ENCODE measurements at regions not wholly inside any gene's neighbourhood (a gene's known extent, or its start where the extent isn't known, plus 50 kb on each side); places are given as distances from the start of the nearest gene placed in this dataset.

- no peaks in the 10 kb centered on the region for H3K4me1 ChIP-seq (ENCODE audit: control insufficient read depth in 1 of 2, insufficient read depth in 2 of 2, low read length in 2 of 2)
- BruUV-seq (replicated peaks), result no TSS peak
- H3K9me3 ChIP-seq (ENCODE audit: control insufficient read depth in 1 of 2, insufficient read depth in 1 of 2, low read depth in 1 of 2, low read length in 2 of 2), result no peaks in the 10 kb centered on the region
- H3K27me3 ChIP-seq (ENCODE audit: insufficient read depth, low read length), result peaks cover 34% of the 10 kb centered on the region
- H4K20me1 ChIP-seq (ENCODE audit: insufficient read depth), result no peaks in the 10 kb centered on the region; the same call in 1 of the 2 replicates
- H3K4me3 ChIP-seq (replicated peaks in 1 of 2; ENCODE audit: low read depth in 1 of 2, low read length in 2 of 2), result no peak overlapping the region
- intact Hi-C loops (cut with micrococcal nuclease), result loop anchor here (2.0 to 10.0 kb wide), 2 partner anchors 608 to 790 kb away; no protein-coding TSS in a partner anchor
- ChIA-PET RAD21 (ENCODE audit: low non-redundant PET in 1 of 2, low total read pairs in 2 of 2, uncharacterized antibody in 2 of 2, unreplicated experiment in 2 of 2) (interaction anchor here in 1 of 2 experiments (1.3 kb wide), 1 partner anchor 430 kb away, joined by 3 read pairs; no protein-coding TSS in a partner anchor), POLR2A (no interaction called here), CTCF (interaction anchor here (0.8 to 1.8 kb wide), 8 partner anchors 8 to 789 kb away, joined by 3 to 8 read pairs (median 4); no protein-coding TSS in a partner anchor)
- peak; percentile 57 for TF ChIP-seq RAD21 (IDR thresholded peaks at IDR 0.05; ENCODE audit: low read depth)
- TF ChIP-seq, protein P1, sequence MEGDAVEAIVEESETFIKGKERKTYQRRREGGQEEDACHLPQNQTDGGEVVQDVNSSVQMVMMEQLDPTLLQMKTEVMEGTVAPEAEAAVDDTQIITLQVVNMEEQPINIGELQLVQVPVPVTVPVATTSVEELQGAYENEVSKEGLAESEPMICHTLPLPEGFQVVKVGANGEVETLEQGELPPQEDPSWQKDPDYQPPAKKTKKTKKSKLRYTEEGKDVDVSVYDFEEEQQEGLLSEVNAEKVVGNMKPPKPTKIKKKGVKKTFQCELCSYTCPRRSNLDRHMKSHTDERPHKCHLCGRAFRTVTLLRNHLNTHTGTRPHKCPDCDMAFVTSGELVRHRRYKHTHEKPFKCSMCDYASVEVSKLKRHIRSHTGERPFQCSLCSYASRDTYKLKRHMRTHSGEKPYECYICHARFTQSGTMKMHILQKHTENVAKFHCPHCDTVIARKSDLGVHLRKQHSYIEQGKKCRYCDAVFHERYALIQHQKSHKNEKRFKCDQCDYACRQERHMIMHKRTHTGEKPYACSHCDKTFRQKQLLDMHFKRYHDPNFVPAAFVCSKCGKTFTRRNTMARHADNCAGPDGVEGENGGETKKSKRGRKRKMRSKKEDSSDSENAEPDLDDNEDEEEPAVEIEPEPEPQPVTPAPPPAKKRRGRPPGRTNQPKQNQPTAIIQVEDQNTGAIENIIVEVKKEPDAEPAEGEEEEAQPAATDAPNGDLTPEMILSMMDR (IDR thresholded peaks at IDR 0.05 in 2 of 3, conservative IDR thresholded peaks at IDR 0.05 in 1 of 3; ENCODE audit: borderline replicate concordance in 1 of 3, insufficient read depth in 1 of 3, low read depth in 2 of 3, low read length in 2 of 3), result peak; percentile 40 to 71 (median 61); a peak in 5 of 6 replicates
- no peak for TF ChIP-seq EZH2phosphoT487 (IDR thresholded peaks at IDR 0.05; ENCODE audit: borderline replicate concordance)
- no peak overlapping the region for H2AFZ ChIP-seq (ENCODE audit: low read depth, low read length, poor library complexity, severe bottlenecking)
- H3K9me2 ChIP-seq (ENCODE audit: insufficient read depth), result no peaks in the 10 kb centered on the region
- H3K36me3 ChIP-seq (ENCODE audit: control insufficient read depth in 1 of 2, insufficient read depth in 2 of 2, low read length in 2 of 2), result no peaks in the 10 kb centered on the region
- H3K4me2 ChIP-seq (ENCODE audit: low read length), result no peak overlapping the region
- DNase-seq (ENCODE audit: low read depth, low spot score), result peak; percentile 24
- ATAC-seq, result peak; percentile 70
- no peak overlapping the region for H3K27ac ChIP-seq (ENCODE audit: low read depth, low read length)
- H3K9ac ChIP-seq (ENCODE audit: low read length), result no peak overlapping the region
- H3K79me2 ChIP-seq (ENCODE audit: insufficient read depth, low read length), result no peaks in the 10 kb centered on the region
These were observed 213.4 kb upstream of the LNX1 start for GRCh38 chr4:53804719-53805118.

DNA sequence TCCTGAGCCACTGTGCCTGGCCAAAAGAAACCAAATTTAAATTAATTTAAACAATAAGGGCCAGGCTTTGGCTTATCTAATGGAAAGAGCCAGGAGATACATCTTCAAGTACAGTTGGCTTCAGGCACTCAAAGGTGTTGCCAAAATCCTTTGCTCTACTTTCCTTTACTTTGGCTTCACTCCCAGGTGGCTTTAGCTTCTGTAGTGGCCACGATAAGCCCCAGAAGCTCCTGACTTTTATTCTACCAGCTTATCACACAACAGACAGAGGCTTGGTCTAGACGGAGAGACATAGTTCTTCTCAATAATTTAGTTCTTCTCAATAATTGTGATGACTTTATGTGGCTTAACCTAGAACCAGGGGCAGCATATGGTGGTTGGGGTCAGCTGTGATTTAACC lies 211.2 kb upstream of the LNX1 start:
- H3K36me3 ChIP-seq (ENCODE audit: control insufficient read depth in 1 of 2, insufficient read depth in 2 of 2, low read length in 2 of 2), result no peaks in the 10 kb centered on the region
- H3K27me3 ChIP-seq (ENCODE audit: insufficient read depth, low read length), result peaks cover 28% of the 10 kb centered on the region
- ChIA-PET POLR2A (no interaction called here), RAD21 (ENCODE audit: low non-redundant PET in 1 of 2, low total read pairs in 2 of 2, uncharacterized antibody in 2 of 2, unreplicated experiment in 2 of 2) (no interaction called here), CTCF (no interaction called here)
- no peaks in the 10 kb centered on the region for H3K9me3 ChIP-seq (ENCODE audit: control insufficient read depth in 1 of 2, insufficient read depth in 1 of 2, low read depth in 1 of 2, low read length in 2 of 2)
- no peak overlapping the region for H3K27ac ChIP-seq (ENCODE audit: low read depth, low read length)
- H3K4me1 ChIP-seq (ENCODE audit: control insufficient read depth in 1 of 2, insufficient read depth in 2 of 2, low read length in 2 of 2), result no peaks in the 10 kb centered on the region
- H3K9ac ChIP-seq (ENCODE audit: low read length), result no peak overlapping the region
- no peaks in the 10 kb centered on the region for H4K20me1 ChIP-seq (ENCODE audit: insufficient read depth)
- ATAC-seq (no peak), DNase-seq (ENCODE audit: low read depth, low spot score) (no peak)
- intact Hi-C loops (cut with micrococcal nuclease), result loop anchor here (10.0 kb wide), 1 partner anchor 788 kb away; no protein-coding TSS in a partner anchor
- H3K4me2 ChIP-seq (ENCODE audit: low read length), result no peak overlapping the region
- H3K9me2 ChIP-seq (ENCODE audit: insufficient read depth), result no peaks in the 10 kb centered on the region
- H2AFZ ChIP-seq (ENCODE audit: low read depth, low read length, poor library complexity, severe bottlenecking), result no peak overlapping the region
- no peak for TF ChIP-seq ZNF274 (IDR thresholded peaks at IDR 0.05; ENCODE audit: low read depth, low read length)
- no peak for TF ChIP-seq MAX (IDR thresholded peaks at IDR 0.05)
- TF ChIP-seq YY1 (IDR thresholded peaks at IDR 0.05; ENCODE audit: extremely low read depth, insufficient replicate concordance, low read depth, low read length), result no peak
- TF ChIP-seq FOSL1 (IDR thresholded peaks at IDR 0.05; ENCODE audit: low read depth), result no peak
- TF ChIP-seq REST (IDR thresholded peaks at IDR 0.05; ENCODE audit: low read depth), result no peak
- TF ChIP-seq CBX3 (IDR thresholded peaks at IDR 0.05; ENCODE audit: low read depth), result no peak
- H3K79me2 ChIP-seq (ENCODE audit: insufficient read depth, low read length), result no peaks in the 10 kb centered on the region
- no peak overlapping the region for H3K4me3 ChIP-seq (replicated peaks in 1 of 2; ENCODE audit: low read depth in 1 of 2, low read length in 2 of 2)
- no TSS peak for BruUV-seq (replicated peaks)

Measured in HCT116 (cell line).